ENCODE measurements at regions not wholly inside any gene's neighbourhood (a gene's known extent, or its start where the extent isn't known, plus 50 kb on each side); places are given as distances from the start of the nearest gene placed in this dataset.

DNA sequence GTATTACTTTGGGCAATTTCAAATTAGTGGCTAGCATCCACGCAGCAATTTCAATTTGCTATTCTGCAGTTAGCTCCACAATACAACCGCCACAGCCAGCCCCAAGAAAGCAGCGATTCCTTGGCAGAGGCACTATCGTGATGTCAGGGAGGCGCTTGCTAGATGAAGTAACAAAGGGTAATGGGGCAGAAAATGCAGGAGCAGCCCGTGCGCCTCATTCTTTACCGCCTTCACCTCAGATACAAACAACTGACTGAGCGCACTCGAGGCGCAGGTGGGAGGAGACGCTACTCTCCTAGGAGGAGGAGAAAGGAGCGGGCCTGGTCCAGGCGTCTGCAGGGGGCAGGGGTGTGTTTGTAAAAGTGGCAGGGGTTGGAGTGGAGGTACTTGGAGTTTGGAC lies 76.9 kb upstream of the ASB18 start:
- H3K4me3 ChIP-seq (ENCODE audit: control insufficient read depth, low read depth, low read length): no peak overlapping the region
- no peak for DNase-seq (ENCODE audit: low read depth)
- no peak for TF ChIP-seq CTCF (IDR thresholded peaks at IDR 0.05; ENCODE audit: control insufficient read depth, insufficient read depth, low read depth, low read length, missing control alignments)

DNA sequence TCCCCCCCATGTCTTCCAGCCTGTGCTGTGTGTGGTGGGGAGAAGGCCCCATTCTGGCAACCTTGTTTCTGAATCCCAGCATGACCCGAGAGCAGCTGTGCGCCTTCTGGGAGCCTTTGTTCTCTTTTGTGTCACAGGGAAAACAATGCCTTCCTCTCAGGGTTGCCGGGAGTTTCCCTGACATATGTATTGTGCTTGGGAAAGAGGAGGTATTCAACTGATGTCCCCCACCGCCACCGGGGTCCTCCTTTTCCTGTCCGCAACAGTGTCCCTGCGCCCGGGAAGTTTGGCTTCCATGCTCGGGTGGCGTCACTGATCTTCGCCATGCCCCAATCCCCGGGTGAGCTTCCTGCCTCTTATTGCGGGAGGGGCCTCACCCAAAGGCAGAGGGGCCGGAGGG lies 77.5 kb upstream of the ASB18 start:
- no peak overlapping the region for H3K4me3 ChIP-seq (ENCODE audit: control insufficient read depth, low read depth, low read length)
- no peak for TF ChIP-seq CTCF (IDR thresholded peaks at IDR 0.05; ENCODE audit: control insufficient read depth, insufficient read depth, low read depth, low read length, missing control alignments)
- DNase-seq (ENCODE audit: low read depth): no peak

- DNase-seq (ENCODE audit: low read depth): no peak
- TF ChIP-seq CTCF (IDR thresholded peaks at IDR 0.05; ENCODE audit: control insufficient read depth, insufficient read depth, low read depth, low read length, missing control alignments): no peak
- H3K4me3 ChIP-seq (ENCODE audit: control insufficient read depth, low read depth, low read length): no peak overlapping the region
Measured at GRCh38 chr2:236342507-236342906, 78.3 kb upstream of the ASB18 start.

- DNase-seq (ENCODE audit: low read depth): no peak
- TF ChIP-seq CTCF (IDR thresholded peaks at IDR 0.05; ENCODE audit: control insufficient read depth, insufficient read depth, low read depth, low read length, missing control alignments): no peak
Measured at GRCh38 chr2:236342951-236343350, 78.7 kb upstream of the ASB18 start.

GRCh38 chr2:236343400-236344161 lies 79.4 kb upstream of the ASB18 start:
- H3K4me3 ChIP-seq (ENCODE audit: control insufficient read depth, low read depth, low read length): no peak overlapping the region
- DNase-seq (ENCODE audit: low read depth): peak; percentile 46
- TF ChIP-seq CTCF (IDR thresholded peaks at IDR 0.05; ENCODE audit: control insufficient read depth, insufficient read depth, low read depth, low read length, missing control alignments): peak; percentile 79

More at GRCh38 chr2:236342951-236343350, 78.7 kb upstream of the ASB18 start:
- H3K4me3 ChIP-seq (ENCODE audit: control insufficient read depth, low read depth, low read length): no peak overlapping the region

DNA sequence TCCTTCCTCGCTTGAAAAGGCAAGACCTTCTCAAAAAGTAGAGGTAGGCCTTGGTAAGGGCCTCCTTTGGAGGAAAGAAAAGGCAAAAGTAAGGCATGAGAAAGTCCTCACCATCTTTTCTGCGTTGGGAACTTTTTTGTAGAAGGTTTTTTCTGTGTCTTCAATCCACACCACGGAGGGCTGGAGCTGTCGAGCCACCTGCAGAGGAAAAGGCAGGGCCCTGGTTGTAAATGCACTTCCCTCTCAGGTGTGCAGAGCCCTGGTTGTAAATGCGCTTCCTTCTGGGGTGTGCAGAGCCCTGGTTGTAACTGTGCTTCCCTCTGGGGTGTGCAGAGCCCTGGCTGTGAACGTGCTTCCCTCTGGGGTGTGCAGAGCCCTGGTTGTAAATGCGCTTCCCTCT lies 80.2 kb upstream of the ASB18 start:
- H3K4me3 ChIP-seq (ENCODE audit: control insufficient read depth, low read depth, low read length): no peak overlapping the region
- DNase-seq (ENCODE audit: low read depth): no peak
- TF ChIP-seq CTCF (IDR thresholded peaks at IDR 0.05; ENCODE audit: control insufficient read depth, insufficient read depth, low read depth, low read length, missing control alignments): no peak

Data from AG09309 (cell line).